ENCODE measurements at regions not wholly inside any gene's neighbourhood (a gene's known extent, or its start where the extent isn't known, plus 50 kb on each side); places are given as distances from the start of the nearest gene placed in this dataset.
"Not testable (repeated sequence)": the region's sequence is repeated elsewhere in the genome, so short reads cannot be mapped to it uniquely, and the experiment has no call there.

DNA sequence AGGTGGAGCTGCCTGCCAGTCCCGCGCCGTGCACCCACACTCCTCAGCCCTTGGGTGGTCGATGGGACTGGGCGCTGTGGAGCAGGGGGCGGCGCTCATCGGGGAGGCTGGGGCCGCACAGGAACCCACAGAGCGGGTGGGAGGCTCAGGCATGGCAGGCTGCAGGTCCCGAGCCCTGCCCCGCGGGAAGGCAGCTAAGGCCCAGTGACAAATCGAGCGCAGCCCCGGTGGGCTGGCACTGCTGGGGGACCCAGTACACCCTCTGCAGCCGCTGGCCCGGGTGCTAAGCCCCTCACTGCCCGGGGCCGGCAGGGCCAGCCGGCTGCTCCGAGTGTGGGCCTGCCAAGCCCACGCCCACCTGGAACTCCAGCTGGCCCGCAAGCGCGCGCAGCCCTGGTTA is 52.3 kb upstream of the CXorf51A start:
- DNase-seq; H3K4me3 ChIP-seq (ENCODE audit: low read length); H3K4me1 ChIP-seq (ENCODE audit: control insufficient read depth, insufficient read depth, low read length); H3K27ac ChIP-seq (ENCODE audit: low read length); H3K27me3 ChIP-seq (ENCODE audit: control insufficient read depth, insufficient read depth, low read length); H3K36me3 ChIP-seq (ENCODE audit: control insufficient read depth, insufficient read depth, low read length): not testable (repeated sequence)
- WGBS (ENCODE audit: insufficient coverage), result 88% methylated on average over 22 of the region's 27 CpGs
- H3K9me3 ChIP-seq (replicated peaks; ENCODE audit: control insufficient read depth, low read depth, low read length), result peaks cover 10% of the 10 kb centered on the region

DNA sequence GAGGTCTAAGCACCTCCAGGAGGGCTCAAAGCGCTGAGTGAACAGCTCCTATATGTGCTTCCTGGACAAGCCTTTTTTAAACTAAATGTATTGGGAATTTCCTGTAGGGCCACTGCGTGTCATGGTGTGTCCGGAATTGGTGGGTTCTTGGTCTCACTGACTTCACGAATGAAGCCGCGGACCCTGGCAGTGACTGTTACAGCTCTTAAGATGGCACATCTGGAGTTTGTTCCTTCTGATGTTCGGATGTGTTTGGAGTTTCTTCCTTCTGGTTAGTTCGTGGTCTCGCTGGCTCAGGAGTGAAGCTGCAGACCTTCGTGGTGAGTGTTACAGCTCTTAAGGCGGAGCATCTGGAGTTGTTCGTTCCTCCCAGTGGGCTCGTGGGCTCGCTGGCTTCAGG is 51.2 kb upstream of the CXorf51A start:
- H3K27ac ChIP-seq (ENCODE audit: low read length); DNase-seq; H3K36me3 ChIP-seq (ENCODE audit: control insufficient read depth, insufficient read depth, low read length); H3K4me1 ChIP-seq (ENCODE audit: control insufficient read depth, insufficient read depth, low read length); H3K27me3 ChIP-seq (ENCODE audit: control insufficient read depth, insufficient read depth, low read length); H3K4me3 ChIP-seq (ENCODE audit: low read length): not testable (repeated sequence)
- WGBS (ENCODE audit: insufficient coverage), result 75% methylated on average over 5 of the region's 14 CpGs
- peaks cover 10% of the 10 kb centered on the region for H3K9me3 ChIP-seq (replicated peaks; ENCODE audit: control insufficient read depth, low read depth, low read length)

All from muscle of leg (tissue), 3 donors.